OCI-LY3 (cell line): ENCODE measurements at regions not wholly inside any gene's neighbourhood (a gene's known extent, or its start where the extent isn't known, plus 50 kb on each side); places are given as distances from the start of the nearest gene placed in this dataset.

Source experiments
- EZH2phosphoT487 ChIP-seq: fragments of 200-600 bp; shearing (Covaris generic); IDR thresholded peaks from 2 replicates; pipeline ENCODE4 v1.6.1; 2018; ENCODE audit warnings: antibody characterized with exemption, mixed run types, low read depth
- TF ChIP-seq, protein P1 (sequence below): fragments of 200-600, 300-600 bp; sonication (generic); IDR thresholded peaks from 2 replicates; pipeline ENCODE4 v1.5.1; 2014; ENCODE audit warnings: antibody characterized with exemption, low read length, low read depth

DNA sequence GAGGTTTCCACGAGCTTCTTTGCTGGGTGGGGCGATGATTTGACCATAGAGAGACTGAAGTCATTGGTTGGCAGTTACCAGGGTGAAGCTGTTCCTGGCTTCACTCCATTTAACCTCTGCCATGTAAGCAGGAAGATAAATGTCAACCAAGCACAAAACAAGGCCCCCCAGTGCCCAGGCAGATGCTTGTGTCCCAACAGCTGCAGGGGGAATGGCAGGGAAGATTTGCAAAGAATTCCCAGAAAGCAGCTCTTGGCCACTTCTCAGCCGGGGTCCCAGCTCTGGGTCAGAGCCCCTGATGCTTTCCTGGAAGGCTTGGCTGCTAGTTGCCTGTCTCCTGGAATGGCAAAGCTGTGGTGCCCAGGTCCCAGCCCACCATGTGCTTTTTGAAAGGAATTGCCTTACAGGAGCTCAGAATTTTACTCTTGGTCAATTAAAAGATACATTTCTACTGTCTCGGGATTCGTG lies 383.4 kb downstream of the ENC1 start:
- TF ChIP-seq, protein P1, sequence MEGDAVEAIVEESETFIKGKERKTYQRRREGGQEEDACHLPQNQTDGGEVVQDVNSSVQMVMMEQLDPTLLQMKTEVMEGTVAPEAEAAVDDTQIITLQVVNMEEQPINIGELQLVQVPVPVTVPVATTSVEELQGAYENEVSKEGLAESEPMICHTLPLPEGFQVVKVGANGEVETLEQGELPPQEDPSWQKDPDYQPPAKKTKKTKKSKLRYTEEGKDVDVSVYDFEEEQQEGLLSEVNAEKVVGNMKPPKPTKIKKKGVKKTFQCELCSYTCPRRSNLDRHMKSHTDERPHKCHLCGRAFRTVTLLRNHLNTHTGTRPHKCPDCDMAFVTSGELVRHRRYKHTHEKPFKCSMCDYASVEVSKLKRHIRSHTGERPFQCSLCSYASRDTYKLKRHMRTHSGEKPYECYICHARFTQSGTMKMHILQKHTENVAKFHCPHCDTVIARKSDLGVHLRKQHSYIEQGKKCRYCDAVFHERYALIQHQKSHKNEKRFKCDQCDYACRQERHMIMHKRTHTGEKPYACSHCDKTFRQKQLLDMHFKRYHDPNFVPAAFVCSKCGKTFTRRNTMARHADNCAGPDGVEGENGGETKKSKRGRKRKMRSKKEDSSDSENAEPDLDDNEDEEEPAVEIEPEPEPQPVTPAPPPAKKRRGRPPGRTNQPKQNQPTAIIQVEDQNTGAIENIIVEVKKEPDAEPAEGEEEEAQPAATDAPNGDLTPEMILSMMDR: no peak
- no peak for TF ChIP-seq EZH2phosphoT487
